Uterus (tissue), 3 donors: ENCODE measurements at regions not wholly inside any gene's neighbourhood (a gene's known extent, or its start where the extent isn't known, plus 50 kb on each side); places are given as distances from the start of the nearest gene placed in this dataset.

Experiments used
- DNase-seq, 2 donors: peaks; one replicate each; pipeline ENCODE4 v3.0.0-alpha.2; 2019 to 2020
- H3K27ac ChIP-seq, 2 donors: fragments of 200-600 bp; sonication (generic); 1 replicate in 1 of 2; 2 replicates in 1 of 2; pipeline ENCODE4 v1.5.1; 2016 to 2018
- H3K27me3 ChIP-seq, 2 donors: fragments of 200-600 bp; sonication (generic); one replicate each; pipeline ENCODE4 v1.5.1; 2018 to 2019; ENCODE audit warnings: control low read depth in 1 of 2
- H3K36me3 ChIP-seq, 2 donors: fragments of 200-600 bp; sonication (generic); one replicate each; pipeline ENCODE4 v1.5.1; 2019; ENCODE audit warnings: control low read depth in 1 of 2
- H3K4me1 ChIP-seq, 2 donors: fragments of 200-600 bp; sonication (generic); one replicate each; pipeline ENCODE4 v1.5.1; 2018 to 2019; ENCODE audit warnings: control low read depth in 1 of 2
- H3K4me3 ChIP-seq, 2 donors: fragments of 200-600 bp; sonication (generic); 1 replicate in 1 of 2; 2 replicates in 1 of 2; pipeline ENCODE4 v1.5.1; 2018 to 2019; ENCODE audit warnings: mild to moderate bottlenecking in 1 of 2
- H3K9me3 ChIP-seq, 2 donors: fragments of 200-600 bp; sonication (generic); one replicate each; pipeline ENCODE4 v1.5.1; 2019; ENCODE audit warnings: control low read depth in 1 of 2
- CTCF ChIP-seq, 4 experiments: fragments of 200-600 bp in 2 of 4; fragments of 450-650 bp in 2 of 4; sonication (generic) in 2 of 4; IDR thresholded peaks; one replicate each; pipeline ENCODE4 v1.5.1; 2016 to 2019; ENCODE audit warnings: antibody characterized with exemption in 4 of 4, mild to moderate bottlenecking in 2 of 4, moderate library complexity in 1 of 4
- POLR2A ChIP-seq, 2 donors: fragments of 450-650 bp; IDR thresholded peaks; one replicate each; pipeline ENCODE4 v1.6.1; 2016; ENCODE audit warnings: antibody characterized with exemption in 2 of 2, mild to moderate bottlenecking in 1 of 2, moderate library complexity in 1 of 2
- intact Hi-C: fragments of 100-400 bp; cut with DNase I; formaldehyde crosslinking; loops from one replicate; pipeline ENCODE4 v1.15.1; 2023; ENCODE audit warnings: low total_unique reads
- donor health status: DM: yes; HTN: yes; CAD: no.

- no peak overlapping the region for H3K27ac ChIP-seq
- H3K27me3 ChIP-seq: no peaks in the 10 kb centered on the region
- H3K36me3 ChIP-seq: no peaks in the 10 kb centered on the region
- DNase-seq: no peak
- H3K9me3 ChIP-seq: no peaks in the 10 kb centered on the region
- TF ChIP-seq CTCF (IDR thresholded peaks at IDR 0.05) (no peak), POLR2A (IDR thresholded peaks at IDR 0.05) (no peak)
- H3K4me3 ChIP-seq: no peak overlapping the region
- no peaks in the 10 kb centered on the region for H3K4me1 ChIP-seq
- intact Hi-C loops: no loop called here
Measured at GRCh38 chr1:55337801-55338447, 122.8 kb upstream of the USP24 start.

- intact Hi-C loops: no loop called here
- Histone ChIP-seq H3K27me3 (no peaks in the 10 kb centered on the region), H3K4me1 (no peaks in the 10 kb centered on the region), H3K9me3 (no peaks in the 10 kb centered on the region), H3K27ac (no peak overlapping the region), H3K4me3 (no peak overlapping the region), H3K36me3 (no peaks in the 10 kb centered on the region)
- TF ChIP-seq POLR2A (IDR thresholded peaks at IDR 0.05) (no peak), CTCF (IDR thresholded peaks at IDR 0.05) (no peak)
- no peak for DNase-seq
Measured at GRCh38 chr1:55334797-55335196, 119.6 kb upstream of the USP24 start.

- no peak for DNase-seq
- Histone ChIP-seq H3K4me1 (no peaks in the 10 kb centered on the region), H3K27ac (no peak overlapping the region), H3K36me3 (no peaks in the 10 kb centered on the region), H3K27me3 (no peaks in the 10 kb centered on the region), H3K9me3 (no peaks in the 10 kb centered on the region), H3K4me3 (no peak overlapping the region)
- intact Hi-C loops: no loop called here
- no peak for TF ChIP-seq POLR2A (IDR thresholded peaks at IDR 0.05)
- no peak for TF ChIP-seq CTCF (IDR thresholded peaks at IDR 0.05)
Measured at GRCh38 chr1:55334160-55334559, 119.0 kb upstream of the USP24 start.

- no peaks in the 10 kb centered on the region for H3K36me3 ChIP-seq
- no peak for DNase-seq
- no peaks in the 10 kb centered on the region for H3K4me1 ChIP-seq
- H3K27me3 ChIP-seq: no peaks in the 10 kb centered on the region
- intact Hi-C loops: no loop called here
- H3K27ac ChIP-seq: no peak overlapping the region
- H3K9me3 ChIP-seq: no peaks in the 10 kb centered on the region
- no peak for TF ChIP-seq CTCF (IDR thresholded peaks at IDR 0.05)
- TF ChIP-seq POLR2A (IDR thresholded peaks at IDR 0.05): no peak
- H3K4me3 ChIP-seq: no peak overlapping the region
Measured at GRCh38 chr1:55333461-55333860, 118.3 kb upstream of the USP24 start.

GRCh38 chr1:55331351-55331750, 116.2 kb upstream of the USP24 start:
- no peak for TF ChIP-seq POLR2A (IDR thresholded peaks at IDR 0.05)
- no peak for TF ChIP-seq CTCF (IDR thresholded peaks at IDR 0.05)
- Histone ChIP-seq H3K4me1 (no peaks in the 10 kb centered on the region), H3K27me3 (no peaks in the 10 kb centered on the region), H3K36me3 (no peaks in the 10 kb centered on the region), H3K9me3 (no peaks in the 10 kb centered on the region), H3K27ac (no peak overlapping the region), H3K4me3 (no peak overlapping the region)
- no peak for DNase-seq
- intact Hi-C loops: no loop called here
